GM18867 (cell line): ENCODE measurements at regions not wholly inside any gene's neighbourhood (a gene's known extent, or its start where the extent isn't known, plus 50 kb on each side); places are given as distances from the start of the nearest gene placed in this dataset.

Experiments used
- ATAC-seq: cut with Tn5 transposase; IDR thresholded peaks from one replicate; pipeline ENCODE4 v1.9.1; 2021; ENCODE audit warnings: mild to moderate bottlenecking, moderate library complexity; ENCODE audit not compliant: unreplicated experiment

DNA sequence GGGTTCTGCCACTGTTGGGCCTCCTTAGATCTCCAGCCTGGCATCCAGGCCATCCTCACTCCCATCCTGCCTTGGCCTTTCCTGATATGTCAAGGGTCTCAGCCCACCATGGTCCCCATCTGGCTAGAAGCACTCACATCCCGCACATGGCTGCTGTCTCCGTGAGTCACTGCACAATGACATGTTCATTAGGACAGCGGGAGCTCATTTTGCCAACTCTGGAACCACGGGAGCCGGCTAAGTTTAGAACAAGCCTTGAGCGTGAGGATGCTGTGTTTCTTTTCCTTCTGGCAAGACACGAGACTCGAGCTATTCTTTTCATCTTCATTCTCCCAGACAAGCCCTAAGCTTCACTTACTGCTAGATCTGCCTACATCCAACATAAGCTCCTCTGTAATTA, 65.7 kb upstream of the KSR1 start:
- ATAC-seq: no peak

DNA sequence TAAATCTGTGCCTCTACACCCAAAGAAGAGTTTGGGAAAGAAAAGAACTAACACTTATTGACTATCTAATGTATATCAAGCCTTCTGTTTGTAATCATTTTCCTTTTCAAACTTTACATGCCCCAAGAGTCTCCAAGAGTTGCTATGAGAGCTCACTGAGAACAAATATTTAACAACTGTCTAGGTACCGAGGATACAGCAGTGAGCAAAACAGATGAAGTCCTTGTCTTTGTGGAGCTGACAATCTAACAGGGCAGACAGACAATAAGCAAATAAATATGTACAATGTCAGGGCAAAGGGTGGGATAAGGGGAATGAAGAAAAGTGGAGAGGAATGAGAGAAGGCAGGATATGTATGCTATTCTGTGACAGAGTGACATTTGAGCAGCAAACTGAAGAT, 64.8 kb upstream of the KSR1 start:
- ATAC-seq: no peak

DNA sequence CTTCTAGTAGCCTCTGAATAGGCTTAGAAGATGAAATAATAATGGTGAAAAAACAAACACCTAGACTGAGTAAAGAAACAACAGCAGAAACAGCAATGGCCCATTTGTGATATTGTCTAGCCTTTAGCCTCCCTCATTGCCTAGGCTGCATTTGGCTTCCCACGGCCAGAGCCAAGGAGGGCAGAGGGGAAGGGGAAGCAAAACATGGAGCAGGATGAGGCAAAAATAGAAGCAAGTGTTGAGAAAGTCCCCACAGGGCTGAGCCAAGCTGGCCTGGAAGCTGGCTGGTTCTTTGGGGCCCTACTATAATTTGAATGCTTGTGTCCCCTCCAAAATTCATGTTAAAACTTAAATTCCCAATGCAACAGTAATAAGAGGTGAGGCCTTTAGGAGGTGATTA, 60.2 kb upstream of the KSR1 start:
- no peak for ATAC-seq

DNA sequence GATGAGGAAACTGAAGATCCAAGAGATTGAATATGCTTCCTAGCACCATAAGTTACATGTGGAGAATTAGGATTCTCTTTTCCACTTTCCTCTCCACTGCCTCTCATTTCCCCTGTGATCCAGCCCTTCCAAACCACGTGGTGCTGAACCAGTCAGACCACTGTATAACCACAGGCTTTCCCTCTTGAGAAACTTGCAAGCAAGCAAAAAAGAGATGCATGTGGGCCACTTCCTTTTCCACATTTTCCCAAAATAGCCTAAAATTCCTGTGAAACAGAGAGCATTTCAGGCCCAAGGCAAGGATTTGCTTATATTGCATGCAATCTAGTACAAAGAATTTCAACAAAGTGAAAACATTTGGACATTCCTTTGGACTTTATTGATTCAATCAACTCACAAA, 59.3 kb upstream of the KSR1 start:
- ATAC-seq: no peak

DNA sequence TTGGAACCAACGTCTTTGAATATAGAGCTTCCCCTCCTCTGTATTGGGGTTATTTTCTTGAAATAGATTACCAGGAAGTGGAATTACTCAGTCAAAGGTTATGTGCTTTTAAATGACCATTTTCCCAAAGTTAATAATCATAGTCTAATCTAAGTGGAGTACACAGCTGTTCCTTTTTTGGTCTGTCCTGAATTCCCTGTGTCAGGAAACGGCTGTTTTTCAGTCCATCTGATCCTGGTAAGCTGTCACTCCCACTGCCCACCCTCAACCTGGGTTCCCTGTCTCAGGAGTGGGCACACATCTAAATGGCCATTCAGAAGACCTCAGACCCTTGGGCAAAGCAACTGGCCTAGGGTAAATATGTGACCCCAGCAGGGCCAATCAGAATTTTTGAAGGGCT, 57.6 kb upstream of the KSR1 start:
- no peak for ATAC-seq

DNA sequence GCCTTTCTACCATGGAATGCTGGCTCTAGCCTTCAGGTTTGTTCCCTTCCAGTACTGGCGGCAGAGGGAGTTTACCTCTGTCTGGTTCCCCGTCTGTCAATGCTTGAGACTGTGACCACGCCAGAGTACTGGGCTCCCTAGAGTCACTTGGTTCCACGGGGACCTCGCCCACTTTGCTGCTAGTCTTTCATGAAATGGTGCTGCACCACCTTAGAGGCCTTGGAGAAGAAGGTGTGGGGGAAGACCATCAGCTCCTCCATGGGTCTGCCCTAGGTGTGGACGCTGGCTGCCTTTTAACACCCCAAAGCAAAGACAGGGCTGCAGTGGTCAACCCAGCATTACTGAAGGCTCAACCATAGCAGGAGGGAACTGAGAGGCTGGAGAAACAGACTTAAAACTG, 55.3 kb upstream of the KSR1 start:
- no peak for ATAC-seq

DNA sequence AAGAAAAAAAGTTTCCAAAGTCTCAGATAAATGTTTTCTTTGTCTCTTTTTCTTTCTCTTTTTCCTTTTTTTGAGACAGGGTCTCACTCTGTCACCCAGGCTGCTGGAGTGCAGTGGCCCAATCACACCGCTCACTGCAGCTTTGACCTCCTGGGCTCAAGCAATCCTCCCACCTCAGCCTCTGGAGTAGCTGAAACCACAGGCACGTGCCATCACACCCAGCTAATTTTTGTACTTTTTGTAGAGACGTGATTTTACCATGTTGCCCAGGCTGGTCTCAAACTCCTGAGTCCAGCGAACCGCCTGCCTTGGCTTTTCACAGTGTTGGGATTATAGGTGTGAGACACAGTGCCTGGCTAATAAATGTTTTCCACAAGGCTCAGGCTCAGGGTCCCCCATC, 53.3 kb upstream of the KSR1 start:
- no peak for ATAC-seq

DNA sequence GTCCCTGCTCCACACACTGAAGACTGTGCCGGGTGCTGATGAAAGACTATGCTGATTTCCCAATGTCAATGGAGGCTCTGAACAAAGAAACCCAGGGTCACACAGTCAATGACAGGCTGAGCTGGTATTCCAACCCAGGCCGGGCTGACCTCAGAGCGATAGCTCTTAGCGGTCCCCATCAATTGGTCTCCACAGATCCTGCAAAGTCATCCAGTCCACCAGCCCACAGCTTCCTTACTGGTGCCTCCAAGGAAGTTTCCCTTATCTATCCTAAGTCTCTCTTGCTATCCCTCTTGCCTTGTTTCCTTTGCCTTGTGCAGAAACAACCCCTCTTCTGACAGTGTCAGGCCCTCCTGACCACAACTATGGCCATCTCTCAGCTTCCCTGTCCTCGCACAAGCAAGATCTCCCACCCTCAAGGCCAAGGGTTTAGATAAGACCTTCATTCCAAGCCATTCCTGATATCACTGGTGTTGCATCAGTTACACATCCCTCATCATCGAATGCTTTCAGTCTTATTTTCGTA, 52.7 kb upstream of the KSR1 start:
- no peak for ATAC-seq

DNA sequence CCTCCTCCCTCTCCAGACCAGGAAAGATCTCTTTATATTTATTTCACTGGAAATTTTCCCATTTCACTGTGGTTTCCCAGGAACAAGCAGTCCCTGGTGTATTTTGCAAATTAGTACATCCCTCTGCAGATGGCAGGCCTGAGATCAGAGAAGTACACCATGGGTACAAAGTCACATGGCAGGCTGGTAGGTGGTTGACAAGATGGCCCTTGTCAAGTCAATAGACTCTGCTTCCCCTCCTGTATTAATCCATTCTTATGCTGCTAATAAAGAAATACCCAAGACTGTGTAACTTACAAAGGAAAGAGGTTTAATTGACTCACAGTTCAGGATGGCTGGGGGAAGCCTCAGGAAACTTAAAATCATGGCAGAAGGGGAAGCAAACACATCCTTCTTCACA, 51.6 kb upstream of the KSR1 start:
- no peak for ATAC-seq
